Transverse colon (tissue), 3 donors: ENCODE measurements at regions not wholly inside any gene's neighbourhood (a gene's known extent, or its start where the extent isn't known, plus 50 kb on each side); places are given as distances from the start of the nearest gene placed in this dataset.

Source experiments
- POLR2A ChIP-seq: fragments of 450-650 bp; IDR thresholded peaks from one replicate; pipeline ENCODE4 v1.6.1; 2016; ENCODE audit warnings: antibody characterized with exemption, mild to moderate bottlenecking, moderate library complexity
- TF ChIP-seq, protein P1 (sequence below), 5 experiments: fragments of 200-600 bp in 3 of 5; fragments of 450-650 bp in 2 of 5; sonication (generic) in 3 of 5; IDR thresholded peaks; 1 replicate in 2 of 5; 2 replicates in 3 of 5; pipeline ENCODE4 v1.5.1; 2016 to 2017; ENCODE audit warnings: antibody characterized with exemption in 5 of 5, inconsistent platforms in 3 of 5, mild to moderate bottlenecking in 2 of 5, moderate library complexity in 1 of 5

DNA sequence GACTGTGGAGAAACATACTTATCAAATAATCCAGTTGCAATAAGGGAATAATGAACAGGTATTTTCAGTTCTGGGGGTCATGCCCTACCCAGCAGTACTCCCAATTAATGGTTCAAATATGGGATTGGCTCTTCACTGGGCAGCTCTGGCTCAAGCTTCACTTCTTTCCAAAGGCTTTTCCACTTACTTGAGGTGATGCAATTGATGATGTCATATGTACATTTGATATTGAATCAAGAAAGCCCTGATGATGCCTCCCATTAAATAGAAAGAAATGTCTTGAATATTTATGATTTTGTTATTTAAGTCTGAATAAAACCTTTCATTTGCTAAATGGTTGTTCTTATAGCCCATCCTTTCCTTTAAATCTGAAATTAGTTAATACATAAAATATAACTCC lies 789.9 kb downstream of the USP25 start:
- TF ChIP-seq, protein P1, sequence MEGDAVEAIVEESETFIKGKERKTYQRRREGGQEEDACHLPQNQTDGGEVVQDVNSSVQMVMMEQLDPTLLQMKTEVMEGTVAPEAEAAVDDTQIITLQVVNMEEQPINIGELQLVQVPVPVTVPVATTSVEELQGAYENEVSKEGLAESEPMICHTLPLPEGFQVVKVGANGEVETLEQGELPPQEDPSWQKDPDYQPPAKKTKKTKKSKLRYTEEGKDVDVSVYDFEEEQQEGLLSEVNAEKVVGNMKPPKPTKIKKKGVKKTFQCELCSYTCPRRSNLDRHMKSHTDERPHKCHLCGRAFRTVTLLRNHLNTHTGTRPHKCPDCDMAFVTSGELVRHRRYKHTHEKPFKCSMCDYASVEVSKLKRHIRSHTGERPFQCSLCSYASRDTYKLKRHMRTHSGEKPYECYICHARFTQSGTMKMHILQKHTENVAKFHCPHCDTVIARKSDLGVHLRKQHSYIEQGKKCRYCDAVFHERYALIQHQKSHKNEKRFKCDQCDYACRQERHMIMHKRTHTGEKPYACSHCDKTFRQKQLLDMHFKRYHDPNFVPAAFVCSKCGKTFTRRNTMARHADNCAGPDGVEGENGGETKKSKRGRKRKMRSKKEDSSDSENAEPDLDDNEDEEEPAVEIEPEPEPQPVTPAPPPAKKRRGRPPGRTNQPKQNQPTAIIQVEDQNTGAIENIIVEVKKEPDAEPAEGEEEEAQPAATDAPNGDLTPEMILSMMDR (IDR thresholded peaks at IDR 0.05) = no peak
- TF ChIP-seq POLR2A = no peak
